Activated CD4-positive, alpha-beta T cell treated with anti-CD3 and anti-CD28 coated beads, Interleukin-2, amount 10 ng/mL, durations not matched to agents 24 days and 14 days (primary cell): ENCODE measurements at regions not wholly inside any gene's neighbourhood (a gene's known extent, or its start where the extent isn't known, plus 50 kb on each side); places are given as distances from the start of the nearest gene placed in this dataset.
"Not testable (repeated sequence)": the region's sequence is repeated elsewhere in the genome, so short reads cannot be mapped to it uniquely, and the experiment has no call there.

ENCODE experiments used
- DNase-seq: peaks from one replicate; pipeline ENCODE4 v3.0.0; 2022
- H3K27ac Mint-ChIP-seq: one replicate; pipeline ENCODE4 v1.8.0; 2022; ENCODE audit warnings: mild to moderate bottlenecking, mixed read lengths
- H3K27me3 Mint-ChIP-seq: one replicate; pipeline ENCODE4 v1.8.0; 2022; ENCODE audit warnings: mixed read lengths
- H3K36me3 Mint-ChIP-seq: one replicate; pipeline ENCODE4 v1.8.0; 2022; ENCODE audit warnings: low read depth, mild to moderate bottlenecking, mixed read lengths
- H3K4me1 Mint-ChIP-seq: one replicate; pipeline ENCODE4 v1.8.0; 2021; ENCODE audit warnings: mixed read lengths
- H3K4me3 Mint-ChIP-seq: one replicate; pipeline ENCODE4 v1.8.0; 2022; ENCODE audit warnings: mild to moderate bottlenecking, moderate library complexity, mixed read lengths
- H3K9me3 Mint-ChIP-seq: one replicate; pipeline ENCODE4 v1.8.0; 2021; ENCODE audit warnings: mixed read lengths
- intact Hi-C: fragments of 100-400 bp; cut with micrococcal nuclease; formaldehyde crosslinking; loops from one replicate; pipeline ENCODE4 v1.15.1; 2023

DNA sequence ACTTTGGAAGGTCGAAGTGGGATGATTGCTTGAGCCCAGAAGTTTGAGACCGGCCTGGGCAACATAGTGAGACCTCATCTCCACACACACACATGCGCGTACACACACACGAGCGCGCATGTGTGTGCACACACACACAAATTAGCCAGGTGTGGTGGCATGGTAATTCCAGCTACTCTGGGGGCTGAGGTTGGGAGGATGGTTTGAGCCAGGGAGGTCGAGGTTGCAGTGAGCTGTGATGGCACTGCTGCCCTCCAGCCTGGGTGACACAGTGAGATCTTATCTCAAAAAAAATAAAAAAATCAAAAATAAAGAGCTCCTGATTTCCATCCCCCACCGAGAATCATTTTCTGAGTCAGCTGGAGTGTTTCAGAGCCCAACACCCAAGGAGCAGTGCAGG lies 261.5 kb upstream of the PLGLB2 start:
- peak overlapping the region; percentile 90 for H3K27ac Mint-ChIP-seq
- H3K27me3 Mint-ChIP-seq, intact Hi-C loops, H3K9me3 Mint-ChIP-seq: not testable (repeated sequence)
- peak overlapping the region; percentile 50 for H3K4me3 Mint-ChIP-seq
- peaks cover 17% of the 10 kb centered on the region for H3K4me1 Mint-ChIP-seq
- peak; percentile 73 for DNase-seq
- peaks cover 22% of the 10 kb centered on the region for H3K36me3 Mint-ChIP-seq

DNA sequence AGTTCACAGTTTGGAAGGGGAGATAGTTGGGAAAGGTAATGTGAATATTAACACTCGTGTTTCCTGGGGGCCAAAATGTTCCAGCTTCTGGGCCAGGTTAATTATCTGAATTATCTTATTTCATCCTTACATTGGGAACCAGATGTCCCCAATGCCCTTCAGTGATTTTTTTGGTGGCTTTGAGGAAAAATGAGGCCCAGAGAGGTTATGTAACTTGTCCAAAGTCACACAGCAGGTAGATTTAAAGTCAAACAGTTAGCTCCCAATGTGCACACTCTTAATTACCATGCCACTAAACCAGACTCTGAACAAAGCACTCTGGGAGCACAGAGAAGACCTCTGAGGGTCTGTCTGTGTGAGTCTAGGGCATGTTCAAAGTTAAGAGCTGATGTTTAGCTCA lies 259.9 kb upstream of the PLGLB2 start:
- intact Hi-C loops, H3K9me3 Mint-ChIP-seq, DNase-seq, H3K27me3 Mint-ChIP-seq: not testable (repeated sequence)
- H3K36me3 Mint-ChIP-seq: peaks cover 18% of the 10 kb centered on the region
- peaks cover 16% of the 10 kb centered on the region for H3K4me1 Mint-ChIP-seq
- peak overlapping the region; percentile 73 for H3K27ac Mint-ChIP-seq
- H3K4me3 Mint-ChIP-seq: peak overlapping the region; percentile 50

DNA sequence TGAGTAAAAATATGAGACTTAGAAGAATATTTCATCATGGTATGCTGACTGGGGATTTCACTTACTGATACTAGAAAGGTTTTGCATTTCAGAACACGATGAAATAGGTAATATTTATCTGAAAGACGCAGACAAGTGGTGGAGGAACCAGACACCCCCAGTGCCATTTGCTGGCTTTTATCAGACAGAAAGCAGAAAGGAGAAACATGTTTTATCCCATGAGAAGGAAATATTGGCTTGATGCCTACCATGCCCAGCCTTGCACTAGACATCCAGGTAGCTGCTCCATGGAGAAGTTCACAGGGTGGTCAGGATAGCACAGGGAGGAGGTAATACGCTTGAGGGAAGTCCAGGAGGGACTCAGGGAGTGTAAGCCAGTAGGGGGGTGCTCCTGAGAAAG lies 258.9 kb upstream of the PLGLB2 start:
- DNase-seq, H3K9me3 Mint-ChIP-seq, H3K27me3 Mint-ChIP-seq, intact Hi-C loops: not testable (repeated sequence)
- H3K27ac Mint-ChIP-seq: peak overlapping the region; percentile 79
- H3K4me1 Mint-ChIP-seq: peaks cover 14% of the 10 kb centered on the region
- peak overlapping the region; percentile 8 for H3K4me3 Mint-ChIP-seq
- H3K36me3 Mint-ChIP-seq: peaks cover 17% of the 10 kb centered on the region

DNA sequence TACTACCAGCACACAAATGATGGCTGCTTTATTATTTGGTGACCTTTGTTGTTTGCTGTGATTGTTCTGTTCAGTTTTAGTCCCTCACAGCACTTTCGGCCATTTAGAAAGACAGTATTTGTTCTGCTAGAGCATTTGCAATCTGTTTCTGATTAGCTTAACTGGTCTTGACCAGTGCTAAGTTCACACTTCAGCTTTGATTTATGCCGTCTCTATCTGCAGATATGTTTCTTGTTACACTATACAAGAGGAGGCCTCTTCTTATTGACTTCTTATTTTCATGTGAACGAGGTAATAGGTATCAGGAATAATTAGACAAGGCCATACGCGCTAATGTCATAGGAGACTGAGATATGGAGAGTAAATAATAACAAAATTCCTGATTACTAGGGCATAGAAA lies 253.0 kb upstream of the PLGLB2 start:
- Mint-ChIP-seq H3K36me3 (peaks cover 16% of the 10 kb centered on the region), H3K27ac (peak overlapping the region; percentile 85), H3K4me1 (peaks cover 14% of the 10 kb centered on the region)
- H3K9me3 Mint-ChIP-seq, DNase-seq, intact Hi-C loops, H3K27me3 Mint-ChIP-seq, H3K4me3 Mint-ChIP-seq: not testable (repeated sequence)

DNA sequence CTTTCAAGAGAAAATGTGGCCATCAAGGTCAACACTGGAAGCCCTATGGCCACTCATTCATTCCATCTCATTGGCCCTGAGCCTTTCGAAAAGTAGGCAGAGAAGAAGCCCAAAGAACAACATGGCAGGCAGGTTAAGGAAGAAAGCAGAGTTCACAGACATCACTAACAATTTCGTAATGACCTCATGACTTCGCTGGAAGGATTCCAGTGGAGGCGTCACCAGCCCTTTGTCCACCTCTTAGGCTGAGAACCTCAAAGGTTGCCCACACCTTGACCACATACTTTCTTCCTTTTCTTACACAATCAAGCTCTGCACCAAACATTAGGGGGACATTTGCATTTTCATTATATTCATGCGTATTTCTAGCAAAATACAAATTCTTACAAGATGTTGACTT lies 252.4 kb upstream of the PLGLB2 start:
- Mint-ChIP-seq H3K4me1 (peaks cover 18% of the 10 kb centered on the region), H3K36me3 (peaks cover 16% of the 10 kb centered on the region), H3K27ac (peak overlapping the region; percentile 85)
- DNase-seq, H3K27me3 Mint-ChIP-seq, H3K9me3 Mint-ChIP-seq, intact Hi-C loops, H3K4me3 Mint-ChIP-seq: not testable (repeated sequence)

DNA sequence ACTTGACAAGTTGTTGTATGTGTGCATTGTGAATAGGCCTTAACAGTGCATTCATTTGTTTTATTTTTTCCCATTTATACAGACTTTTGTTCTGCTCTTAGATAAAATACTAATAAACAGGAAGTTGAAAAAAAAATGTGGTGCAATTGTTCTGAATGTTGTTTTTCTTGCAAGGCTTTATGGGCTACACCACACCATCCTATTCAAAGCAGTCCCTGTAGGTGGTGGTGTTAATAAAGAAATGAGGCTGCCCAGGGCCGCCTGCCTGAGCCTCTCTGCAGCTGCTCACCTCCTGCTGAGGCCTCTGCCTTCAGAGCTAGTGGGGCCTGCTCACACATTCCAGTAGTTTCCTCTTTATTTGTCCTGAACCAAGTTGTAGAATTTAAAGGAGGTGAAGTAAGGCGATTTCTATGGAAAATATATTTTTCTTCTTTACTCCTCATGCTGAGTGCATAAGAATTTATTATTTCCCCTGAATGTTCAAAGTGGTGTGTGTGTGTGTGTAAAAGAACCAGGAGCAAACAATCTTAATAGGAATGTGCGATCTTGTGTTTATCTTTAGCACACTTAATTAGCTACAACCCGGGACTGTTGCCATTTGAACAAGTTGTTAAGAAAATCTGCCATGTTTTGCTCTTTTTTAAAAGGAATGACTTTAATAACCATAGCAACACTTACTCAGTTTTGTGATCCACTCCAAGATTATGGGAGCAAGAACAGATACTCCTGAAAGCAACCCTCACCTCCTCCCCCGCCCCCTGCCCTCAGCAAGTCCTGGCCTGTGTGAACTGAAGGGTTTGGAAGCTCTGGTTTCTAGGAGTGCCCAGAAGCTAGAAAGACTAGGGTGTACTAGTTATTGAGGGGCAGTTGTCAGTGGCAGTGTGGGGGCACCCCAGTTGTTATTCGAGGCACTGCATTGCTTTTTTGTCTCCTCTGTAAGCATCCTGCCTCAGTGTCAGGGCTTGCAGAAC lies 251.6 kb upstream of the PLGLB2 start:
- H3K9me3 Mint-ChIP-seq, H3K4me3 Mint-ChIP-seq, H3K27me3 Mint-ChIP-seq, H3K27ac Mint-ChIP-seq, intact Hi-C loops: not testable (repeated sequence)
- H3K4me1 Mint-ChIP-seq: peaks cover 20% of the 10 kb centered on the region
- peak; percentile 80 for DNase-seq
- H3K36me3 Mint-ChIP-seq: peaks cover 14% of the 10 kb centered on the region

DNA sequence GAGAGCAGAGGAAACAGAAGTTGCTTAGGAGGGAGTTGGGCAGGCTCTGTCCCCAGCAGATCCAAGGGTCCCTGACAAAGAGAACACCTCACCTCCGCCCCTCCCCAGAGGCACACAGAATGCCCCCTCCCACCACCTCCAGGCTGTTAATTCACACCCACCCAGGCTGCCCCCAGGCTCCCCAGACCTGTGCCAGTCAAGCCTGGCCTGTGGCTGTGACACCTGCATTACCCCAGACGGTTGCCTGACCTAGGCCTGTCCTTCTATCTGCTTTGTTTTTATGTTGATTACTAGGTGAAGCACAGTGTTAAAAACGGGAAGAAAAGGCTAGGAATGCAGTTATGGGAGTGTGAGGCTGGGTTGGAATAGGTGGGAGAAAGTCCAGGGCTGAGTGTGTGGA lies 250.8 kb upstream of the PLGLB2 start:
- H3K27ac Mint-ChIP-seq, intact Hi-C loops, DNase-seq, H3K27me3 Mint-ChIP-seq, H3K4me3 Mint-ChIP-seq, H3K9me3 Mint-ChIP-seq, H3K36me3 Mint-ChIP-seq: not testable (repeated sequence)
- H3K4me1 Mint-ChIP-seq: peaks cover 18% of the 10 kb centered on the region

DNA sequence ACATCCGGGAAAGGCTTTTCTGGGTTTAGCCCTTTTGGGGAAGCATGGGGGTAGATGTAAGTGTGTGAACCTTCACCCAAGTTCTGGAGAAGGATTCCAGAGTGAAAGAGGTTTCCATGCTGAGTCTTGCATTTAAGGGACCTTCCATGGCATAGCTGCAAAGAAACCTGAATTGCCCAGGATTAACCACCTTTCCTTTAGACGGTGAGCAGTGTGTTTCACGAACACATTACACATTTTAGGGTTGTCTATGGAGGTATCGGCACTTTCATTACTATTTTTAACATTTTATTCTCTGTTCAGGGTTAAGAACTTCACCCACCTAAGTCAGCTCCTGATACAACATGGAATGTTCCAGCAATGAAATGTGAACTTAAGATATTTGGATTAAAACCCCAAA lies 250.2 kb upstream of the PLGLB2 start:
- DNase-seq, H3K36me3 Mint-ChIP-seq, H3K9me3 Mint-ChIP-seq, H3K27me3 Mint-ChIP-seq, intact Hi-C loops: not testable (repeated sequence)
- peak overlapping the region; percentile 21 for H3K4me3 Mint-ChIP-seq
- peak overlapping the region; percentile 69 for H3K27ac Mint-ChIP-seq
- peaks cover 16% of the 10 kb centered on the region for H3K4me1 Mint-ChIP-seq

DNA sequence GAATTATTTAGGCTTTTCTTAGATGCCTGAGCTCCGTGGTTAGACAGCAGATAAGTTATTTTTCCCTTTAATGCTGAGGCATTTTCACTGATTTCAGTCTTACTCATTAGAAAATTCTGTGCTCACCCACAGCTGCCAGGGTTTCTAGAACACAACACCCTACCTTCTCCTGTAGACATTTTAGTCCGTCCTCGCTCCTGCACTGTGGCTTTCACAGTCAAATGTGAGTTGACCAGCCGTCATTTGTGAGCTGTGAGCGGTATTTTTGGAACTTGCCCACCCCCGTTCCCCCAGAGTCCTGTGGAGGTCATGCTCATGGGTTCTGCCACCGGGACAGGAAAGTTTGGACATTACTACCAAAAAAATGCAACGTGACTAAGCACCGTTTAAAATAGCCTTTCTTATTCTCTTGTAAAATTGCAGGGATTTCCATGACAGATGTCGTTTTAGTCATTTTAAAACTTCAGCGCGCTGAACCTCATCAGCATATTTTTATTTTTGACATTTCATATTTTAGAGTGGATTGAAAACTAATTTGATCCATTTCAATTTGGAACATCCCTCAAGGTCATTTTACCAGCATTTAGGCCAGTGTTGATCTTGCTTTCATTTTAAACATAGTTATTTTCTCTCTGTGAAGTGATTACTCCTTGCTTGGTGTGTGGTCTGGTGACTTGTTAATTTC lies 249.6 kb upstream of the PLGLB2 start:
- H3K4me3 Mint-ChIP-seq: peak overlapping the region; percentile 45
- peak; percentile 73 for DNase-seq
- intact Hi-C loops, H3K27me3 Mint-ChIP-seq, H3K36me3 Mint-ChIP-seq, H3K9me3 Mint-ChIP-seq: not testable (repeated sequence)
- H3K4me1 Mint-ChIP-seq: peaks cover 16% of the 10 kb centered on the region
- H3K27ac Mint-ChIP-seq: peak overlapping the region; percentile 93

DNA sequence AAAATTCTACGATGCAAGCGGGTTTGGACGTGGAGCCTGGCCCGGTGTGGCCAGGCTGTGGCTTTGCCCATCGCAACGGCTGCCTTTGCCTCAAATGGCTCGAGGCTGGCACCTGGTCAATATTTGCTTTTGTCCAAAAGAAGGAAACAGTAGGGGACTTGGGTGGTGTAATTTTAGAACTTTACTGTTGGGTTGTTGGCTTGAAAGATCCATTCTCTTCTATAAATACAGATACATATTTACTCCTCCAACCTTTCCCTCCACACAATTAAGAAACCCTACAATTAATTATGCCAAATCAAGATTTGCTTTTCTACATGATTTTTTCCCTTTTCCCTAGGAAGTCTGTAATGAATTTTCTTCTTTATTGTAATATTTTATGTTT lies 249.0 kb upstream of the PLGLB2 start:
- DNase-seq, H3K36me3 Mint-ChIP-seq, intact Hi-C loops, H3K27ac Mint-ChIP-seq, H3K27me3 Mint-ChIP-seq, H3K4me3 Mint-ChIP-seq, H3K9me3 Mint-ChIP-seq: not testable (repeated sequence)
- H3K4me1 Mint-ChIP-seq: peaks cover 16% of the 10 kb centered on the region

DNA sequence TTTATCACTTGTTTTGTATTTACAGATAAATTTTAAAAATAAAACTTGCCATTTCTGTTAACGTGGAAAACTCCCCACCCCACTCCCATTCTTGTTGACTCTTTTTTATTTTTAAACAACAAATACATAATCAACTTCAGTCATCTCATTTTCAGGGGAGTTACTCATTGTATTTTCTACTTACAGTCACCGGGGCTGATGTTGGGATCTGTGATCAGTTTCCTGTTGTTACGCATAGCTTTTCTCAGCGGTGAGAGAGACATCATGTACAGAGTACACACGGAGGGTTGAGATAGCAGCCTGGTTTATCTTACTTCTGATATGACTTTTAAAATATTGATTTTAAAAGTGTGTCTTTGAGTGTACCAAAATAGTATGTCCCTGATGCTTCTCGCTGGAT lies 248.0 kb upstream of the PLGLB2 start:
- intact Hi-C loops, H3K36me3 Mint-ChIP-seq, H3K27me3 Mint-ChIP-seq, DNase-seq, H3K9me3 Mint-ChIP-seq: not testable (repeated sequence)
- Mint-ChIP-seq H3K27ac (peak overlapping the region; percentile 93), H3K4me1 (peaks cover 12% of the 10 kb centered on the region), H3K4me3 (peak overlapping the region; percentile 59)

DNA sequence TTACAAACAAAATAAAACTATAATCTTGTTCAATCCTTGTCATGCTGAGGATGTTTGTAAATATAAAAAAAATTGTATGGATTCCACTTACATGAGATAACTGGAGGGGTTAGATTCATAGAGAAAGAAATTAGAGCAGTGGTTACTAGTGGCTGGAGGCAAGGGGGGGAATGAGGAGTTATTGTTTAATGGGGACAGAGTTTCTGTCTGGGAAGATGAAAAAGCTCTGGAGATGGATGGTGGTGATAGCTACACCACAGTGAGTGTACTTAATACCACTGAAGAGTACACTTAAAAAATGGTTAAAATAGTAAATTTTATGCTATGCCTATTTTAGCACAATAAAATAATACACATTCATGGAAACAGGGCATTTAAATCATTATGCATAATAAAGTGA lies 247.5 kb upstream of the PLGLB2 start:
- Mint-ChIP-seq H3K27ac (peak overlapping the region; percentile 93), H3K4me3 (peak overlapping the region; percentile 59)
- intact Hi-C loops, H3K27me3 Mint-ChIP-seq, H3K36me3 Mint-ChIP-seq, DNase-seq, H3K4me1 Mint-ChIP-seq, H3K9me3 Mint-ChIP-seq: not testable (repeated sequence)

DNA sequence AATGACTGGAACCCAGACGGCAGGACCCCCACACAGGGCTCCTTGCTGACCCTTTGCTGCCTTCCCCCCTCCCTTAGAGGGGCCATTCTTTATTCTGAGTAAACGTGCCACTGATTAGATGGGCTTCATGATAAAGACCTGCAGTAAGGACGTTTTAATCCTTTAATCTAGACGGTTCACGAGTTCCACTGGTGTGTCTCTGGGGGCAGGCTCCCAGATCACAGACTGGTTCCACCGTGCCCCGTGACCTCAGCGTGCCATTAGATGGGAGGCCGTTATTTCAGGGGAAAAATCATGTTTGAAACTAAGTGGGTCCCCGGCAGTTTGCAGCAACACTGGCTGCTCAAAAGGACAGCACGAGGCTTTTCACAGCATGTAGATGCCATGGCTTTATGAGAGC lies 246.9 kb upstream of the PLGLB2 start:
- H3K27ac Mint-ChIP-seq: peak overlapping the region; percentile 70
- DNase-seq, H3K9me3 Mint-ChIP-seq: not testable (repeated sequence)

DNA sequence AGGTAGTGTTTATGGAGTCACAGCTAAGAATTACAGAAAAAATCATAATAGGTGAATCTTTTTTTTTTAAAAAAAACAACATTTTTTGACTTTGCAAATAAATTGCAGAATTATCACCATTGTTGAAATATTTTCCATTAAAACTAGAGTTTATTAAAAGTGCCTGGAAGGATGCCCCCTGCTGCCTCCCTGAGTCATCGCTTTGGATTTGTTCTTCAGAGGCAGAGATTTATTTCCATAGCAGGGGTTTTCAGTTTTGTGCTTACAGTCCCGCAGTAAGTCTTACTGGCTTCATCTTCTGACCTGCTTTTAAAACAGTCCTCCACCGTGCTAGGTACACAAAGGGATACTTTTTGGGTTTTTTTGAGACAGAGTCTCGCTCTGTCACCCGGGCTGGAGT lies 244.9 kb upstream of the PLGLB2 start:
- DNase-seq, H3K36me3 Mint-ChIP-seq, H3K4me1 Mint-ChIP-seq, intact Hi-C loops, H3K9me3 Mint-ChIP-seq, H3K27me3 Mint-ChIP-seq, H3K4me3 Mint-ChIP-seq, H3K27ac Mint-ChIP-seq: not testable (repeated sequence)

More for the DNA sequence above, 246.9 kb upstream of the PLGLB2 start:
- H3K27me3 Mint-ChIP-seq, H3K36me3 Mint-ChIP-seq, H3K4me3 Mint-ChIP-seq, intact Hi-C loops, H3K4me1 Mint-ChIP-seq: not testable (repeated sequence)
